ENCODE measurements at regions not wholly inside any gene's neighbourhood (a gene's known extent, or its start where the extent isn't known, plus 50 kb on each side); places are given as distances from the start of the nearest gene placed in this dataset.
"Not testable (repeated sequence)": the region's sequence is repeated elsewhere in the genome, so short reads cannot be mapped to it uniquely, and the experiment has no call there.

GRCh38 chr12:76292891-76293290 is 55.3 kb downstream of the BBS10 start:
- not testable (repeated sequence) for H3K27ac ChIP-seq

GRCh38 chr12:76292305-76292704 is 55.9 kb downstream of the BBS10 start:
- H3K27ac ChIP-seq = not testable (repeated sequence)

- TF ChIP-seq CTCF (conservative IDR thresholded peaks at IDR 0.05) = no peak
- no peak overlapping the region for H3K27ac ChIP-seq
Measured at GRCh38 chr12:76290963-76291859, 57.0 kb downstream of the BBS10 start.

- TF ChIP-seq CTCF (conservative IDR thresholded peaks at IDR 0.05) = no peak
- no peak overlapping the region for H3K27ac ChIP-seq
Measured at GRCh38 chr12:76288218-76288617, 60.0 kb downstream of the BBS10 start.

- no peak overlapping the region for H3K27ac ChIP-seq
- no peak for TF ChIP-seq CTCF (conservative IDR thresholded peaks at IDR 0.05)
Measured at GRCh38 chr12:76284816-76285750, 63.1 kb downstream of the BBS10 start.

- no peak for TF ChIP-seq CTCF (conservative IDR thresholded peaks at IDR 0.05)
- no peak overlapping the region for H3K27ac ChIP-seq
Measured at GRCh38 chr12:76282744-76283143, 65.5 kb downstream of the BBS10 start.

GRCh38 chr12:76277480-76277879 is 70.7 kb downstream of the BBS10 start:
- no peak for TF ChIP-seq CTCF (conservative IDR thresholded peaks at IDR 0.05)
- no peak overlapping the region for H3K27ac ChIP-seq

GRCh38 chr12:76276499-76277151 is 71.6 kb downstream of the BBS10 start:
- no peak overlapping the region for H3K27ac ChIP-seq
- TF ChIP-seq CTCF (conservative IDR thresholded peaks at IDR 0.05) = no peak

Data from VCaP (cell line).